PC-9 (cell line): ENCODE measurements at regions not wholly inside any gene's neighbourhood (a gene's known extent, or its start where the extent isn't known, plus 50 kb on each side); places are given as distances from the start of the nearest gene placed in this dataset.

ENCODE experiments used
- CTCF ChIP-seq: fragments of 200-600 bp; sonication (generic); conservative IDR thresholded peaks from 2 replicates; pipeline ENCODE4 v1.6.1; 2017; ENCODE audit warnings: mixed run types, antibody characterized with exemption, mild to moderate bottlenecking, moderate library complexity
- EZH2 ChIP-seq: fragments of 200-600 bp; sonication (generic); IDR thresholded peaks from 2 replicates; pipeline ENCODE4 v1.8.0; 2017; ENCODE audit warnings: antibody characterized with exemption, low read depth

- TF ChIP-seq CTCF (no peak), EZH2 (no peak)
Measured at GRCh38 chr5:2326601-2327000, 424.9 kb downstream of the IRX2 start.
